ENCODE measurements at regions not wholly inside any gene's neighbourhood (a gene's known extent, or its start where the extent isn't known, plus 50 kb on each side); places are given as distances from the start of the nearest gene placed in this dataset.

DNA sequence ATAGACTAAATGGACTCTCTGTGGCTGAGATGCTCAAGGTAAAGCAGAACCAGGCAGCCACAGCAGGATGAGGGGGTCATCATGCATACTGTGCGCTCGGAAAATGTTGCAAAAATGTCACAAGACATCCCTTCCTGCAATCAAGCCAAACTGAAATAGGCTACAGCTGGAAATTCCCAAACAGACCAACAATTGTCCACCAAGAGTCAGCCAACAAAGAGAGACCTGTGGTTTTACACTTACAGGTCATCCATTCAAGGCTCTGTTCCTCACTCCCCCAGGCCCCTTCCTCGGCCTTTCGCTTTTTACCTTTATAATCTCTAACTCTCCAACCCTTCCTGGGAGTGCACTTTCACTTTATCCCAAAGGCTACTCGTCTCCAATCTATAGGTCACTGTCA, 1066.9 kb downstream of the TSN start:
- Histone ChIP-seq H3K27me3 (replicated peaks in 1 of 4; ENCODE audit: control insufficient read depth in 3 of 4, extremely low read depth in 1 of 4, insufficient read depth in 3 of 4, low read length in 3 of 4) (no peaks in the 10 kb centered on the region), H3K18ac (ENCODE audit: extremely low read depth, low read length) (no peak overlapping the region), H2BK5ac (ENCODE audit: low read depth, low read length) (no peak overlapping the region), H4K91ac (replicated peaks; ENCODE audit: insufficient read length, low read length) (no peak overlapping the region), H3K4ac (replicated peaks; ENCODE audit: insufficient read length, low read depth, low read length) (no peak overlapping the region), H3K79me2 (ENCODE audit: control insufficient read depth in 1 of 2, insufficient read depth in 2 of 2, low read length in 2 of 2) (no peaks in the 10 kb centered on the region), H3K4me1 (replicated peaks in 1 of 4; ENCODE audit: control insufficient read depth in 3 of 4, insufficient read depth in 4 of 4, low read length in 3 of 4) (no peaks in the 10 kb centered on the region), H4K5ac (ENCODE audit: insufficient read length, low read depth, low read length) (no peak overlapping the region), H3K4me3 (ENCODE audit: extremely low read depth in 1 of 4, insufficient read depth in 2 of 4, low read depth in 3 of 4, low read length in 4 of 4) (no peak overlapping the region), H2AK5ac (ENCODE audit: low read depth, low read length) (no peak overlapping the region), H4K20me1 (replicated peaks in 1 of 2; ENCODE audit: control insufficient read depth in 1 of 2, insufficient read depth in 2 of 2, low read length in 2 of 2) (no peaks in the 10 kb centered on the region), H2BK12ac (ENCODE audit: low read depth, low read length) (no peak overlapping the region), H3K36me3 (ENCODE audit: control insufficient read depth in 2 of 4, insufficient read depth in 4 of 4, low read length in 3 of 4) (no peaks in the 10 kb centered on the region), H3K14ac (ENCODE audit: insufficient read length) (no peak overlapping the region), H3K9ac (replicated peaks in 1 of 4; ENCODE audit: extremely low read depth in 1 of 4, low read depth in 3 of 4, low read length in 3 of 4) (no peak overlapping the region), H3K23me2 (ENCODE audit: low read depth, low read length) (no peaks in the 10 kb centered on the region), H3K4me2 (ENCODE audit: insufficient read depth in 1 of 2, low read depth in 2 of 2, low read length in 2 of 2) (no peak overlapping the region), H3K23ac (ENCODE audit: insufficient read length) (no peak overlapping the region), H3K9me3 (ENCODE audit: insufficient read depth in 2 of 2, low read depth in 1 of 2, low read length in 1 of 2) (no peaks in the 10 kb centered on the region), H2AFZ (ENCODE audit: low read length) (no peak overlapping the region), H2BK20ac (ENCODE audit: low read length) (no peak overlapping the region), H3K79me1 (ENCODE audit: low read depth, low read length) (no peaks in the 10 kb centered on the region), H4K8ac (ENCODE audit: extremely low read depth, insufficient read depth, low read length) (no peak overlapping the region), H2BK15ac (ENCODE audit: low read length) (no peak overlapping the region), H3K56ac (replicated peaks; ENCODE audit: insufficient read length, low read depth, low read length) (no peak overlapping the region), H2BK120ac (replicated peaks; ENCODE audit: low read depth, low read length) (no peak overlapping the region), H3K27ac (ENCODE audit: low read depth, low read length) (no peak overlapping the region)
- CTCF ChIA-PET (ENCODE audit: partially characterized antibody): no interaction called here
- no peak for DNase-seq (ENCODE audit: low read depth in 1 of 2, low spot score in 2 of 2)
- TF ChIP-seq CHD1 (IDR thresholded peaks at IDR 0.05; ENCODE audit: low read depth, low read length) (no peak), JUND (IDR thresholded peaks at IDR 0.05; ENCODE audit: low read length) (no peak), TBP (IDR thresholded peaks at IDR 0.05; ENCODE audit: low read depth, low read length) (no peak), TCF12 (IDR thresholded peaks at IDR 0.05; ENCODE audit: low read depth, low read length) (no peak), SP1 (IDR thresholded peaks at IDR 0.05; ENCODE audit: low read depth, low read length) (no peak), RNF2 (IDR thresholded peaks at IDR 0.05; ENCODE audit: borderline replicate concordance, low read depth, low read length, missing control alignments, poor library complexity, severe bottlenecking) (no peak)
- FAIRE-seq: no peak
- WGBS, 2 experiments (ENCODE audit: extremely low coverage in 1 of 2, insufficient coverage in 1 of 2, insufficient read length in 1 of 2, insufficient replicate concordance in 2 of 2, low coverage in 1 of 2, low lambda C conversion rate in 2 of 2, missing lambda C conversion rate in 1 of 2): 94% methylated on average over 5 of the region's 5 CpGs; no CpG with 5 or more reads in 1 of the 2 experiments
- POLR2A ChIA-PET (ENCODE audit: partially characterized antibody): no interaction called here
